ENCODE measurements at regions not wholly inside any gene's neighbourhood (a gene's known extent, or its start where the extent isn't known, plus 50 kb on each side); places are given as distances from the start of the nearest gene placed in this dataset.

- H3K36me3 Mint-ChIP-seq: no peaks in the 10 kb centered on the region
- DNase-seq (ENCODE audit: low spot score): no peak
- Histone ChIP-seq H3K27ac (no peak overlapping the region), H3K4me2 (no peak overlapping the region), H3K79me2 (ENCODE audit: low read depth) (no peaks in the 10 kb centered on the region), H2AFZ (replicated peaks) (no peak overlapping the region), H4K20me1 (ENCODE audit: low read depth) (no peaks in the 10 kb centered on the region), H3K9me3 (ENCODE audit: low read depth) (no peaks in the 10 kb centered on the region), H3K4me3 (no peak overlapping the region), H3K27me3 (no peaks in the 10 kb centered on the region), H3F3A (ENCODE audit: low read depth) (no peaks in the 10 kb centered on the region), H3K9ac (no peak overlapping the region), H3K36me3 (no peaks in the 10 kb centered on the region), H3K4me1 (peaks cover 10% of the 10 kb centered on the region)
- no peak overlapping the region for H3K4me3 Mint-ChIP-seq
- H3K9me3 Mint-ChIP-seq: no peaks in the 10 kb centered on the region
- H3K27me3 Mint-ChIP-seq (ENCODE audit: insufficient read depth, low read depth): no peaks in the 10 kb centered on the region
- peaks cover 10% of the 10 kb centered on the region for H3K4me1 Mint-ChIP-seq
- TF ChIP-seq EZH2 (IDR thresholded peaks at IDR 0.05) (no peak), EZH2phosphoT487 (IDR thresholded peaks at IDR 0.05) (no peak), CTCF (IDR thresholded peaks at IDR 0.05) (no peak)
- H3K27ac Mint-ChIP-seq: no peak overlapping the region
Measured at GRCh38 chr13:74461011-74461410, 326.8 kb upstream of the KLF12 start.

- Histone ChIP-seq H3K9ac (no peak overlapping the region), H3F3A (ENCODE audit: low read depth) (no peaks in the 10 kb centered on the region), H3K9me3 (ENCODE audit: low read depth) (no peaks in the 10 kb centered on the region), H3K4me2 (no peak overlapping the region), H3K27me3 (no peaks in the 10 kb centered on the region), H3K36me3 (no peaks in the 10 kb centered on the region), H2AFZ (replicated peaks) (no peak overlapping the region), H4K20me1 (ENCODE audit: low read depth) (no peaks in the 10 kb centered on the region), H3K4me3 (no peak overlapping the region), H3K79me2 (ENCODE audit: low read depth) (no peaks in the 10 kb centered on the region), H3K4me1 (no peaks in the 10 kb centered on the region), H3K27ac (no peak overlapping the region)
- H3K4me1 Mint-ChIP-seq: peaks cover 2% of the 10 kb centered on the region
- H3K36me3 Mint-ChIP-seq: peaks cover 2% of the 10 kb centered on the region
- peaks cover 5% of the 10 kb centered on the region for H3K27me3 Mint-ChIP-seq (ENCODE audit: insufficient read depth, low read depth)
- no peak overlapping the region for H3K4me3 Mint-ChIP-seq
- no peak for TF ChIP-seq CTCF (IDR thresholded peaks at IDR 0.05)
- no peak for TF ChIP-seq EZH2phosphoT487 (IDR thresholded peaks at IDR 0.05)
- no peak for TF ChIP-seq EZH2 (IDR thresholded peaks at IDR 0.05)
- H3K9me3 Mint-ChIP-seq: peaks cover 5% of the 10 kb centered on the region
- DNase-seq (ENCODE audit: low spot score): no peak
- no peak overlapping the region for H3K27ac Mint-ChIP-seq
Measured at GRCh38 chr13:74452881-74453280, 318.7 kb upstream of the KLF12 start.

- peaks cover 2% of the 10 kb centered on the region for H3K4me1 Mint-ChIP-seq
- no peak overlapping the region for H3K4me3 ChIP-seq
- no peak overlapping the region for H3K27ac Mint-ChIP-seq
- H3K4me2 ChIP-seq: no peak overlapping the region
- H3K36me3 Mint-ChIP-seq: peaks cover 4% of the 10 kb centered on the region
- H3K9me3 Mint-ChIP-seq: peaks cover 5% of the 10 kb centered on the region
- H3K4me1 ChIP-seq: no peaks in the 10 kb centered on the region
- no peaks in the 10 kb centered on the region for H3F3A ChIP-seq (ENCODE audit: low read depth)
- no peak overlapping the region for H3K4me3 Mint-ChIP-seq
- no peaks in the 10 kb centered on the region for H3K27me3 ChIP-seq
- H4K20me1 ChIP-seq (ENCODE audit: low read depth): no peaks in the 10 kb centered on the region
- H3K36me3 ChIP-seq: no peaks in the 10 kb centered on the region
- no peak overlapping the region for H3K27ac ChIP-seq
- peaks cover 7% of the 10 kb centered on the region for H3K27me3 Mint-ChIP-seq (ENCODE audit: insufficient read depth, low read depth)
- DNase-seq (ENCODE audit: low spot score): no peak
- TF ChIP-seq CTCF (IDR thresholded peaks at IDR 0.05): no peak
- no peak for TF ChIP-seq EZH2phosphoT487 (IDR thresholded peaks at IDR 0.05)
- TF ChIP-seq EZH2 (IDR thresholded peaks at IDR 0.05): no peak
- no peak overlapping the region for H3K9ac ChIP-seq
- H3K9me3 ChIP-seq (ENCODE audit: low read depth): no peaks in the 10 kb centered on the region
- no peak overlapping the region for H2AFZ ChIP-seq (replicated peaks)
- H3K79me2 ChIP-seq (ENCODE audit: low read depth): no peaks in the 10 kb centered on the region
Measured at GRCh38 chr13:74452176-74452575, 318.0 kb upstream of the KLF12 start.

Data from neural progenitor cell (in vitro differentiated cells).